Tibial nerve (tissue), 3 donors: ENCODE measurements at regions not wholly inside any gene's neighbourhood (a gene's known extent, or its start where the extent isn't known, plus 50 kb on each side); places are given as distances from the start of the nearest gene placed in this dataset.
"Not testable (repeated sequence)": the region's sequence is repeated elsewhere in the genome, so short reads cannot be mapped to it uniquely, and the experiment has no call there.

Experiments used
- POLR2A ChIP-seq, 2 donors: fragments of 450-650 bp; IDR thresholded peaks; one replicate each; pipeline ENCODE4 v1.6.1; 2017; ENCODE audit warnings: antibody characterized with exemption in 2 of 2, mild to moderate bottlenecking in 2 of 2, moderate library complexity in 2 of 2
- TF ChIP-seq, protein P1 (sequence below), 5 experiments: fragments of 200-600 bp in 3 of 5; fragments of 450-650 bp in 2 of 5; sonication (generic) in 3 of 5; IDR thresholded peaks; one replicate each; pipeline ENCODE4 v1.5.1; 2016 to 2019; ENCODE audit warnings: antibody characterized with exemption in 5 of 5, mild to moderate bottlenecking in 3 of 5, moderate library complexity in 2 of 5

DNA sequence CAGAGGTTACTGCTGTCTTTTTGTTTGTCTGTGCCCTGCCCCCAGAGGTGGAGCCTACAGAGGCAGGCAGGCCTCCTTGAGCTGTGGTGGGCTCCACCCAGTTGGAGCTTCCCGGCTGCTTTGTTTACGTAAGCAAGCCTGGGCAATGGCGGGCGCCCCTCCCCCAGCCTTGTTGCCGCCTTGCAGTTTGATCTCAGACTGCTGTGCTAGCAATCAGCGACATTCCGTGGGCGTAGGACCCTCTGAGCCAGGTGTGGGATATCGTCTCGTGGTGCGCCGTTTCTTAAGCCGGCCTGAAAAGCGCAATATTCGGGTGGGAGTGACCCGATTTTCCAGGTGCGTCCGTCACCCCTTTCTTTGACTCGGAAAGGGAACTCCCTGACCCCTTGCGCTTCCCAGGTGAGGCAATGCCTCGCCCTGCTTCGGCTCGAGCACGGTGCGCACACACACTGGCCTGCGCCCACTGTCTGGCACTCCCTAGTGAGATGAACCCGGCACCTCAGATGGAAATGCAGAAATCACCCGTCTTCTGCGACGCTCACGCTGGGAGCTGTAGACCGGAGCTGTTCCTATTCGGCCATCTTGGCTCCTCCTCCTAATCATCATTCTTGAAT lies 97.4 kb downstream of the TFPI2 start:
- TF ChIP-seq, protein P1, sequence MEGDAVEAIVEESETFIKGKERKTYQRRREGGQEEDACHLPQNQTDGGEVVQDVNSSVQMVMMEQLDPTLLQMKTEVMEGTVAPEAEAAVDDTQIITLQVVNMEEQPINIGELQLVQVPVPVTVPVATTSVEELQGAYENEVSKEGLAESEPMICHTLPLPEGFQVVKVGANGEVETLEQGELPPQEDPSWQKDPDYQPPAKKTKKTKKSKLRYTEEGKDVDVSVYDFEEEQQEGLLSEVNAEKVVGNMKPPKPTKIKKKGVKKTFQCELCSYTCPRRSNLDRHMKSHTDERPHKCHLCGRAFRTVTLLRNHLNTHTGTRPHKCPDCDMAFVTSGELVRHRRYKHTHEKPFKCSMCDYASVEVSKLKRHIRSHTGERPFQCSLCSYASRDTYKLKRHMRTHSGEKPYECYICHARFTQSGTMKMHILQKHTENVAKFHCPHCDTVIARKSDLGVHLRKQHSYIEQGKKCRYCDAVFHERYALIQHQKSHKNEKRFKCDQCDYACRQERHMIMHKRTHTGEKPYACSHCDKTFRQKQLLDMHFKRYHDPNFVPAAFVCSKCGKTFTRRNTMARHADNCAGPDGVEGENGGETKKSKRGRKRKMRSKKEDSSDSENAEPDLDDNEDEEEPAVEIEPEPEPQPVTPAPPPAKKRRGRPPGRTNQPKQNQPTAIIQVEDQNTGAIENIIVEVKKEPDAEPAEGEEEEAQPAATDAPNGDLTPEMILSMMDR (IDR thresholded peaks at IDR 0.05) = not testable (repeated sequence)
- not testable (repeated sequence) for TF ChIP-seq POLR2A (IDR thresholded peaks at IDR 0.05)
